Gastrocnemius medialis (tissue), 4 donors: ENCODE measurements at regions not wholly inside any gene's neighbourhood (a gene's known extent, or its start where the extent isn't known, plus 50 kb on each side); places are given as distances from the start of the nearest gene placed in this dataset.

ENCODE experiments used
- ATAC-seq, 2 donors: fragments of 150-250 bp; one replicate each; pipeline ENCODE4 v1.9.1; 2016
- DNase-seq, 2 donors: peaks; one replicate each; pipeline ENCODE4 v3.0.0-alpha.2; 2019
- H3K27ac ChIP-seq, 4 donors: fragments of 200-600 bp; sonication (generic); 1 replicate in 1 of 4; 2 replicates in 3 of 4; pipeline ENCODE4 v1.5.1; 2016 to 2018; ENCODE audit warnings: mild to moderate bottlenecking in 2 of 4, moderate library complexity in 1 of 4
- H3K27me3 ChIP-seq, 3 donors: fragments of 200-600 bp; sonication (generic) in 2 of 3; 1 replicate in 1 of 3; 2 replicates in 2 of 3; pipeline versions ENCODE4 v1.5.1 to v1.6.0; 2016 to 2019; ENCODE audit warnings: mild to moderate bottlenecking in 1 of 3, moderate library complexity in 1 of 3
- H3K36me3 ChIP-seq, 2 donors: fragments of 200-600 bp; sonication (generic) in 1 of 2; one replicate each; pipeline ENCODE4 v1.5.1; 2017 to 2018
- H3K4me1 ChIP-seq, 2 donors: fragments of 200-600 bp; sonication (generic) in 1 of 2; one replicate each; pipeline ENCODE4 v1.5.1; 2016 to 2017; ENCODE audit warnings: mild to moderate bottlenecking in 2 of 2
- H3K4me3 ChIP-seq, 4 donors: fragments of 200-600 bp; sonication (generic) in 3 of 4; 1 replicate in 1 of 4; 2 replicates in 3 of 4; pipeline ENCODE4 v1.5.1; 2016 to 2019; ENCODE audit warnings: mild to moderate bottlenecking in 2 of 4
- H3K9me3 ChIP-seq, 3 donors: fragments of 200-600 bp; sonication (generic) in 2 of 3; 1 replicate in 1 of 3; 2 replicates in 2 of 3; pipeline ENCODE4 v1.5.1; 2016 to 2019
- CTCF ChIP-seq, 5 experiments: fragments of 450-650 bp in 3 of 5; fragments of 200-600 bp in 2 of 5; sonication (generic) in 2 of 5; IDR thresholded peaks in 4 of 5; conservative IDR thresholded peaks in 1 of 5; 1 replicate in 4 of 5; 2 replicates in 1 of 5; pipeline ENCODE4 v1.5.1; 2016 to 2019; ENCODE audit warnings: antibody characterized with exemption in 5 of 5, mild to moderate bottlenecking in 3 of 5, moderate library complexity in 3 of 5
- POLR2A ChIP-seq, 2 donors: fragments of 450-650 bp; IDR thresholded peaks; one replicate each; pipeline ENCODE4 v1.6.1; 2017; ENCODE audit warnings: antibody characterized with exemption in 2 of 2, mild to moderate bottlenecking in 2 of 2, moderate library complexity in 2 of 2
- in situ Hi-C, 4 donors: fragments of 200-750 bp; cut with MboI; loops; one replicate each; pipeline versions ENCODE4 v1.15.0 to v1.8.0; 2017; ENCODE audit warnings: low sequenced_read_pairs in 4 of 4
- intact Hi-C: fragments of 100-400 bp; cut with DNase I; formaldehyde crosslinking; loops from one replicate; pipeline ENCODE4 v1.15.1; 2023; ENCODE audit warnings: low total_unique reads

- peak overlapping the region in 2 of 4 donors; percentile 17 to 38 for H3K27ac ChIP-seq
- H3K4me1 ChIP-seq = no peaks in the 10 kb centered on the region
- in situ Hi-C loops = no loop called here
- TF ChIP-seq CTCF (IDR thresholded peaks at IDR 0.05 in 4 of 5, conservative IDR thresholded peaks at IDR 0.05 in 1 of 5) = no peak
- no peak for TF ChIP-seq POLR2A (IDR thresholded peaks at IDR 0.05)
- DNase-seq (no peak), ATAC-seq (no peak)
- no peaks in the 10 kb centered on the region for H3K27me3 ChIP-seq
- intact Hi-C loops = no loop called here
- no peak overlapping the region for H3K4me3 ChIP-seq
- no peaks in the 10 kb centered on the region for H3K9me3 ChIP-seq
- no peaks in the 10 kb centered on the region for H3K36me3 ChIP-seq
Observed at GRCh38 chr10:59098831-59099452, 77.5 kb upstream of the PHYHIPL start.

- H3K27ac ChIP-seq = peak overlapping the region in 2 of 4 donors; percentile 17 to 38
- no peak for TF ChIP-seq POLR2A (IDR thresholded peaks at IDR 0.05)
- TF ChIP-seq CTCF (IDR thresholded peaks at IDR 0.05 in 4 of 5, conservative IDR thresholded peaks at IDR 0.05 in 1 of 5) = no peak
- in situ Hi-C loops = no loop called here
- intact Hi-C loops = no loop called here
- H3K27me3 ChIP-seq = no peaks in the 10 kb centered on the region
- no peaks in the 10 kb centered on the region for H3K4me1 ChIP-seq
- no peaks in the 10 kb centered on the region for H3K9me3 ChIP-seq
- DNase-seq (no peak), ATAC-seq (peak in 1 of 2 donors; percentile 36)
- H3K4me3 ChIP-seq = no peak overlapping the region
- no peaks in the 10 kb centered on the region for H3K36me3 ChIP-seq
Observed at GRCh38 chr10:59099481-59099880, 77.0 kb upstream of the PHYHIPL start.

- Histone ChIP-seq H3K4me1 (no peaks in the 10 kb centered on the region), H3K27me3 (no peaks in the 10 kb centered on the region), H3K27ac (no peak overlapping the region), H3K36me3 (no peaks in the 10 kb centered on the region), H3K9me3 (no peaks in the 10 kb centered on the region), H3K4me3 (no peak overlapping the region)
- intact Hi-C loops = no loop called here
- no peak for ATAC-seq
- in situ Hi-C loops = no loop called here
- DNase-seq = no peak
- TF ChIP-seq CTCF (IDR thresholded peaks at IDR 0.05 in 4 of 5, conservative IDR thresholded peaks at IDR 0.05 in 1 of 5) = no peak
- no peak for TF ChIP-seq POLR2A (IDR thresholded peaks at IDR 0.05)
Observed at GRCh38 chr10:59102394-59102793, 74.0 kb upstream of the PHYHIPL start.

- in situ Hi-C loops = no loop called here
- no peak for DNase-seq
- no peak for ATAC-seq
Observed at GRCh38 chr10:59104186-59104585, 72.3 kb upstream of the PHYHIPL start.

More at GRCh38 chr10:59104186-59104585, 72.3 kb upstream of the PHYHIPL start:
- Histone ChIP-seq H3K4me1 (no peaks in the 10 kb centered on the region), H3K27me3 (no peaks in the 10 kb centered on the region), H3K36me3 (no peaks in the 10 kb centered on the region), H3K9me3 (no peaks in the 10 kb centered on the region), H3K4me3 (no peak overlapping the region), H3K27ac (no peak overlapping the region)
- intact Hi-C loops = no loop called here
- TF ChIP-seq CTCF (IDR thresholded peaks at IDR 0.05 in 4 of 5, conservative IDR thresholded peaks at IDR 0.05 in 1 of 5) (no peak), POLR2A (IDR thresholded peaks at IDR 0.05) (no peak)
